Suprapubic skin (tissue), 3 donors: ENCODE measurements at regions not wholly inside any gene's neighbourhood (a gene's known extent, or its start where the extent isn't known, plus 50 kb on each side); places are given as distances from the start of the nearest gene placed in this dataset.
"Not testable (repeated sequence)": the region's sequence is repeated elsewhere in the genome, so short reads cannot be mapped to it uniquely, and the experiment has no call there.

Experiments used
- POLR2A ChIP-seq, 2 donors: fragments of 450-650 bp; IDR thresholded peaks; one replicate each; pipeline ENCODE4 v1.6.1; 2017; ENCODE audit warnings: antibody characterized with exemption in 2 of 2, mild to moderate bottlenecking in 2 of 2, moderate library complexity in 2 of 2
- TF ChIP-seq, protein P1 (sequence below), 2 donors: fragments of 200-600 bp in 1 of 2; fragments of 450-650 bp in 1 of 2; sonication (generic) in 1 of 2; IDR thresholded peaks; one replicate each; pipeline ENCODE4 v1.5.1; 2016 to 2019; ENCODE audit warnings: antibody characterized with exemption in 2 of 2, mild to moderate bottlenecking in 1 of 2, moderate library complexity in 1 of 2

- TF ChIP-seq, protein P1, sequence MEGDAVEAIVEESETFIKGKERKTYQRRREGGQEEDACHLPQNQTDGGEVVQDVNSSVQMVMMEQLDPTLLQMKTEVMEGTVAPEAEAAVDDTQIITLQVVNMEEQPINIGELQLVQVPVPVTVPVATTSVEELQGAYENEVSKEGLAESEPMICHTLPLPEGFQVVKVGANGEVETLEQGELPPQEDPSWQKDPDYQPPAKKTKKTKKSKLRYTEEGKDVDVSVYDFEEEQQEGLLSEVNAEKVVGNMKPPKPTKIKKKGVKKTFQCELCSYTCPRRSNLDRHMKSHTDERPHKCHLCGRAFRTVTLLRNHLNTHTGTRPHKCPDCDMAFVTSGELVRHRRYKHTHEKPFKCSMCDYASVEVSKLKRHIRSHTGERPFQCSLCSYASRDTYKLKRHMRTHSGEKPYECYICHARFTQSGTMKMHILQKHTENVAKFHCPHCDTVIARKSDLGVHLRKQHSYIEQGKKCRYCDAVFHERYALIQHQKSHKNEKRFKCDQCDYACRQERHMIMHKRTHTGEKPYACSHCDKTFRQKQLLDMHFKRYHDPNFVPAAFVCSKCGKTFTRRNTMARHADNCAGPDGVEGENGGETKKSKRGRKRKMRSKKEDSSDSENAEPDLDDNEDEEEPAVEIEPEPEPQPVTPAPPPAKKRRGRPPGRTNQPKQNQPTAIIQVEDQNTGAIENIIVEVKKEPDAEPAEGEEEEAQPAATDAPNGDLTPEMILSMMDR (IDR thresholded peaks at IDR 0.05) = not testable (repeated sequence)
- TF ChIP-seq POLR2A (IDR thresholded peaks at IDR 0.05) = not testable (repeated sequence)
Observed at GRCh38 chr5:24271702-24272118, 373.1 kb downstream of the CDH10 start.
